IPS-20b (cell line): ENCODE measurements at regions not wholly inside any gene's neighbourhood (a gene's known extent, or its start where the extent isn't known, plus 50 kb on each side); places are given as distances from the start of the nearest gene placed in this dataset.
"Not testable (repeated sequence)": the region's sequence is repeated elsewhere in the genome, so short reads cannot be mapped to it uniquely, and the experiment has no call there.

Experiments
- H3K27ac ChIP-seq: one replicate; pipeline ENCODE4 v1.5.1; 2013; ENCODE audit warnings: low read length
- H3K27me3 ChIP-seq: 2 replicates; pipeline ENCODE4 v1.6.1; 2013; ENCODE audit warnings: mild to moderate bottlenecking, low read length, inconsistent platforms; ENCODE audit not compliant: insufficient read depth
- H3K36me3 ChIP-seq: 2 replicates; pipeline ENCODE4 v1.6.1; 2013; ENCODE audit warnings: low read depth, mild to moderate bottlenecking, inconsistent platforms, low read length, moderate library complexity; ENCODE audit not compliant: insufficient read depth
- H3K4me1 ChIP-seq: 2 replicates; pipeline ENCODE4 v1.6.1; 2013; ENCODE audit warnings: mild to moderate bottlenecking, control low read depth, inconsistent platforms, low read length, moderate library complexity; ENCODE audit not compliant: insufficient read depth
- H3K4me3 ChIP-seq: 2 replicates; pipeline ENCODE4 v1.5.1; 2013; ENCODE audit warnings: mild to moderate bottlenecking, low read length, inconsistent platforms
- H3K9ac ChIP-seq: 2 replicates; pipeline ENCODE4 v1.6.1; 2013; ENCODE audit warnings: low read depth, mild to moderate bottlenecking, inconsistent platforms, low read length, moderate library complexity
- H3K9me3 ChIP-seq: 2 replicates; pipeline ENCODE4 v1.6.1; 2013; ENCODE audit warnings: mild to moderate bottlenecking, low read depth, low read length, inconsistent platforms; ENCODE audit not compliant: insufficient read depth

GRCh38 chr7:55721004-55721403, 141.5 kb downstream of the SEPTIN14 start:
- H3K9ac ChIP-seq, H3K36me3 ChIP-seq, H3K27me3 ChIP-seq, H3K9me3 ChIP-seq, H3K27ac ChIP-seq, H3K4me1 ChIP-seq, H3K4me3 ChIP-seq: not testable (repeated sequence)

GRCh38 chr7:55715247-55715867, 143.1 kb upstream of the VOPP1 start:
- H3K27ac ChIP-seq, H3K4me3 ChIP-seq: not testable (repeated sequence)

GRCh38 chr7:55714370-55714769, 142.1 kb upstream of the VOPP1 start:
- not testable (repeated sequence) for H3K4me1 ChIP-seq, H3K9me3 ChIP-seq, H3K27me3 ChIP-seq, H3K27ac ChIP-seq, H3K9ac ChIP-seq, H3K4me3 ChIP-seq, H3K36me3 ChIP-seq

More at GRCh38 chr7:55715247-55715867, 143.1 kb upstream of the VOPP1 start:
- not testable (repeated sequence) for H3K9ac ChIP-seq, H3K9me3 ChIP-seq, H3K4me1 ChIP-seq, H3K36me3 ChIP-seq, H3K27me3 ChIP-seq

GRCh38 chr7:55710312-55710711, 138.0 kb upstream of the VOPP1 start:
- H3K27me3 ChIP-seq, H3K9ac ChIP-seq, H3K36me3 ChIP-seq, H3K4me1 ChIP-seq, H3K4me3 ChIP-seq, H3K27ac ChIP-seq, H3K9me3 ChIP-seq: not testable (repeated sequence)

- H3K27ac ChIP-seq: not testable (repeated sequence)
Measured at GRCh38 chr7:55708028-55708427, 135.7 kb upstream of the VOPP1 start.

GRCh38 chr7:55707410-55707809, 135.1 kb upstream of the VOPP1 start:
- not testable (repeated sequence) for H3K9ac ChIP-seq, H3K4me1 ChIP-seq, H3K27ac ChIP-seq, H3K27me3 ChIP-seq, H3K36me3 ChIP-seq, H3K4me3 ChIP-seq, H3K9me3 ChIP-seq

More at GRCh38 chr7:55708028-55708427, 135.7 kb upstream of the VOPP1 start:
- not testable (repeated sequence) for H3K4me3 ChIP-seq, H3K9me3 ChIP-seq, H3K36me3 ChIP-seq, H3K27me3 ChIP-seq, H3K4me1 ChIP-seq, H3K9ac ChIP-seq

GRCh38 chr7:55706451-55707195, 134.3 kb upstream of the VOPP1 start:
- H3K9ac ChIP-seq, H3K27me3 ChIP-seq, H3K4me3 ChIP-seq, H3K27ac ChIP-seq, H3K36me3 ChIP-seq, H3K4me1 ChIP-seq, H3K9me3 ChIP-seq: not testable (repeated sequence)

- H3K9ac ChIP-seq, H3K27ac ChIP-seq, H3K4me3 ChIP-seq, H3K27me3 ChIP-seq, H3K36me3 ChIP-seq, H3K9me3 ChIP-seq, H3K4me1 ChIP-seq: not testable (repeated sequence)
Measured at GRCh38 chr7:55705728-55706450, 133.6 kb upstream of the VOPP1 start.

GRCh38 chr7:55702831-55703230, 130.5 kb upstream of the VOPP1 start:
- not testable (repeated sequence) for H3K27ac ChIP-seq, H3K4me1 ChIP-seq, H3K4me3 ChIP-seq, H3K9ac ChIP-seq, H3K9me3 ChIP-seq, H3K36me3 ChIP-seq, H3K27me3 ChIP-seq

- H3K9me3 ChIP-seq, H3K9ac ChIP-seq, H3K4me1 ChIP-seq, H3K27me3 ChIP-seq, H3K27ac ChIP-seq, H3K4me3 ChIP-seq, H3K36me3 ChIP-seq: not testable (repeated sequence)
Measured at GRCh38 chr7:55699450-55699842, 127.1 kb upstream of the VOPP1 start.

- not testable (repeated sequence) for H3K4me3 ChIP-seq, H3K9ac ChIP-seq, H3K9me3 ChIP-seq, H3K36me3 ChIP-seq, H3K27ac ChIP-seq, H3K27me3 ChIP-seq, H3K4me1 ChIP-seq
Measured at GRCh38 chr7:55698607-55699449, 126.5 kb upstream of the VOPP1 start.
